HG03025 (cell line): ENCODE measurements at regions not wholly inside any gene's neighbourhood (a gene's known extent, or its start where the extent isn't known, plus 50 kb on each side); places are given as distances from the start of the nearest gene placed in this dataset.
"Not testable (repeated sequence)": the region's sequence is repeated elsewhere in the genome, so short reads cannot be mapped to it uniquely, and the experiment has no call there.

Source experiments
- ATAC-seq: cut with Tn5 transposase; IDR thresholded peaks from one replicate; pipeline ENCODE4 v1.9.1; 2021; ENCODE audit warnings: mild to moderate bottlenecking, moderate library complexity; ENCODE audit not compliant: unreplicated experiment, low FRiP score

DNA sequence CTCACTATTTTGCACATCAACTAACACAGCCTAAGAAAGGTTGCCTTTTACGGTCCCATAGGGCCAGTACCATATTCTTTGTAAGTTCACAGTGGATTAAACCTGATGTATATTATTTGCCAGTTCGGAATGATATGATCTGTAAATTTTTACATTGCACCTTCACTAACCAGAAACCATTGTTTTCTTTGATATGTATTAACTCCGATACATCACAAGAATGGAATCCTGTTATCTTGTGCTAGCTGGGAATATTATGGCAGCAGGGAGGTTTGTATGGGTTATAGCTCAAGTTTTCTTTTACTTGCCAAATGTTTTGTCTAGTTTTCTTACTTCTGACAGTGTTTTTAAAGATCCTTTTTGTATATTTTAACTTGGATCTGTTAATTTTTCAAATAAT is 51.4 kb upstream of the S1PR1 start:
- ATAC-seq, result no peak

DNA sequence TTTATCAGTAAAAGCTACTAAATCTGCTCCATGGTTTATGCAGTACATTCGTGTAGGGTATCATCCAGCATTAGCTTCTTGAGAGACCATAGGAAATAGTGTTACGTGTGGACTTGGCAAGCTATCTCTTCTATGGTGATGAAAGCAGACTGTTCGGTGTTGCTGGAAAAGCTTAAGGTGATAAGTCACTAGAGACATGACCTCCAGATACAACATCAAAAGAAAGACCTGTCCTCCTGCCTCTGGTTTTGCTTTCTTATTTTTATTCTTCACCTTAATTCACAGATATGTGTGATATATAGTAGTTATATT is 53.5 kb upstream of the S1PR1 start:
- no peak for ATAC-seq

DNA sequence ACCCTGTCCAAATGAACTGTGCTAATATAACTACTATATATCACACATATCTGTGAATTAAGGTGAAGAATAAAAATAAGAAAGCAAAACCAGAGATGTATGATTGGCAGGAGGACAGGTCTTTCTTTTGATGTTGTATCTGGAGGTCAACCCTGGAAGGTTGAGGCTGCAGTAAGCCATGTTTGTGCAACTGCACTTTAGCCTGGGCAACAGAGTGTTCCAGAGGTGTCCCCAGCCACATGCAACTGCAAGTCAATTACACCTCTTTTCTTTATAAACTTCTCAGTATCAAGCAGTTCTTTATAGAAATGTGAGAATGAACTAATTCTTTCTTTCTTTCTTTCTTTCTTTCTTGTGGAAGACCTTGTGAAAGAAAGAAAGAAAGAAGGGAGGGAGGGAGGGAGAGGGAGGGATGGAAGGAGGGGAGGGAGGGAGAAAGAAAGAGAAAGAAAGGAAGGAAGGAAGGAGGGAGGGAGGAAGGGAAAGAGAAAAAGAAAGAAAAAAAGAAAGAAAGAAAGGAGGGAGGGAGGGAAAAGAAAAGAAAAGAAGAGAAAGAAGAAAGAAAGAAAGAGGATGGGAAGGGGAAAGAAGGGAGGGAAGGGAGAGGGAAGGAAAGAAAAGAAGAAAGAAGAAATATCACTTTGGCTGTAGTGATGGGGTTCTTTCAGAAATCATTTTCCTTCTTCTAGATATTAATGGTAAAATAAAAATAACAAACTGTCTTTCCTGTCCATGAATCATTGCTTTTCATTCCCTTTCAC is 54.0 kb upstream of the S1PR1 start:
- ATAC-seq, result no peak

DNA sequence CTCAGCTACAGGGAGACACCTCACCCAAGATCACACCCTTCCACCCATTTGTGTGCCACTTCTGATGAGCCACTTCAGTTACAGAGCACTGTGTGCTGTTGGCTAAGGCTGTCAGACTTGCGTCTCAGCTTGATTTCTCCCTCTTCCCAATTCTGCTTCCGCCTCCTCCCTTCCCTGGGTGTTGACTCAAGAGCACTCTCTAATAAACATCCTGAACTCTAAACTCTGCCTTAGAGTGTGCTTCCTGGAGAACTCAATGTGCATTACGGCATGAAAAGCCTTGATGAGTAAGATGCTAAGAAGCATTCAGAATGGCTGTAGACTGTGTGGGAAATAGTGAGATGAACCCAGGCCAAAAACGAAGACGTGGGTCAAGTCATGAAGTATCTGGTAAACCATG is 54.9 kb upstream of the S1PR1 start:
- no peak for ATAC-seq

DNA sequence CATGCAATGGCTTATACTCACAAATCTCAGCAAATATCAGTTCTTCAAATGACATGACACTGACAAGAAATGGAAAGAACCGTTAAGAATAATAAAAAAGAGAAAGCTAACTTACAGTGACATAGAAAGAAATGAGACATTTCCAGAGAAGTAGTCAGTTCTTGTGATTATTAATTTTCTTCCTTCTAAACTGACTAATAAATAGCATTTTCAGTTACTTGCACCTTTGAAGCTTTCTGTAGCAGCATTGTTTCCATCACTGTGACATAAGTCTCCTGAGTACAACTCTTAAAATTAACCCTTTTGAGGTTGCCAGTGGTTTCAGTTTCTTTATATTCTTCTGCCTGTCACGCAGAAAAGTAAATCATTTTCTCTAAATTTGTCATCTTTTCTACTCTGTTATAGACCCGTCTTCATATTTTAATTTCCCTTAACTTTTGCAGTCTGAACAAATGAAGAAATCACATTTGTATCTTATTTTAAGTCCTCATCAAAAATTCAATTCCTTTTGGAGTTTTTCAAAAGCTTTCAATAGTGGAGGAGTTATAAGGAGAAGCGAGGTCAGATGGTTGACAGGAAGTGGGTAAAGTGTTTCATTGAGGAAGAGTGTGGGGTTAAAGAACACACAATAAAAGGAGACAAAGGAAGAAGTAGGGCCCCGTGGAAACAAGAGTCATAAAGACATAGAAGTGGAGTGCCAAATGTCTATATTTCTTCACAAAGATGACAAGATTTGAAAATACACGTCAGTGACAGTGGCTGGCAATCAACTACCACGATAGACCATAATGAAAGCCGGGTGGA is 57.9 kb upstream of the S1PR1 start:
- ATAC-seq, result peak; percentile 85

DNA sequence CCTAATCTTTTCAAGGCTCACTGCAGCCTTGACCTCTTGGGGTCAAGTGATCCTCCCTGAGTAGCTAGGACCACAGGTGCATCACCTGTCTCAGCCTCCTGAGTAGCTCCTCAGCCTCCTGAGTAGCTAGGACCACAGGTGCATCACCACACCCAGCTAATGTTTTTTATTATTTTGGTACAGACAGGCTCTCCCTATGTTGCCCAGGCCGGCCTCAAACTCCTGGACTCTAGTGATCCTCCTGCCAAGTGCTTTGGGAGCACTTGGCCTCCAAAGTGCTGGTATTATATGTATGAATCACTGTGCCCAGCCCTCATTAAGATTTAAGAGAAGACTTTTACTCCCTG is 58.5 kb upstream of the S1PR1 start:
- peak; percentile 15 for ATAC-seq

DNA sequence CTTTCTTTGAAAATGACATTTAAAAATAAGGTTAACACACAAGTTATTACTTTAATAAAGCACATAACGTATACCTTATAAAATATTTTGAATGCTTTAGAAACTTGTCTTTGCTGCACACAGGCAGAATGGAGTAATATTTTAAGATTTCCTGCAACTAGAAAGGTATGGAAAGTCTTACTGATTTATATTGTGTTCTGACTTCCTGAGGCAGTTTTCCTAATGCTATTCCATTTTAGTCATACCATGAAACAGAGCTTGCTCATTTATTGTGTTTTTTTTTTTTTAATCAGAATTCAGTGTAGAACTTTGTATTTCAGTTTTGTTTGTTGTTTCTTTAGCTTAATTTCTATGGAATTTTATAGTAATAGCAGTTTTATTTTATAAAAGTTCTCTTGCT is 60.9 kb upstream of the S1PR1 start:
- ATAC-seq, result no peak

DNA sequence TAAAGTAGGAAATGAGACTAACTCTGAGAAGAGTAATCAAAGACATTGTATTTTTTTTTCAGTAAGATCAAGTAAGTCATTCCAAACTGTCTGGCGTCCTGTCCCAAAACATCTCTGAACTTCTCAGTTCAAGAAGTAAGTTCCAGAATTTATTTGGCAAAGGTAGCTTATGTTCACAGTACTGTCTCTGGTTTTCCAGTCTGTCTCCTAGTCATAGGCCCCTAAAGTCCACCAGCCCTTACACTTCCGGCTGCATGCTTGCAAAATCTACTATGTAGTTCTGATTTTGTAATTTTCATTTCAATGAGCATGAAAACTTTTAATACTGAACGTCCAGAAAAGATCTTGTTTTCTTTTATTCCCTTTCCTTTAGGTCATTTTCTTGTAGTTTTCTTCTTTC is 61.4 kb upstream of the S1PR1 start:
- no peak for ATAC-seq

DNA sequence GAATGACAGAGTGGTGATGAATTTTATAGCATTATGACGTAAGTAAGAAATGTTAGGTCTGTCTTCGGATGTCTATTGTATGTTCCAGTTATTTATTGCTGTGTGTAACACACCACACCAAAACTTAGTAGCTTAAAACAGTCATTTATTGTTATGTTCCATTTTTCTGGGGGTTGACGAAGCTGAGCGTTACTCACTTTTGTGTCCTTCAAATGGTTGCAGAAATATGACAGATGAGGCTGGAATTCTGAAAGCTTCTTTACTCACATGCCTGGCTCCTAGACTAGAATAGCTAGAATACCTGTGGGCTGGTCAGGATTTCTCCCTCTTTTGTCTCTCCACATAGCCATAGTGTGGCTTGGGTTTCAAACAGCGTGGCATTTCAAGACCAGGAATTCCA is 62.1 kb upstream of the S1PR1 start:
- ATAC-seq, result no peak

DNA sequence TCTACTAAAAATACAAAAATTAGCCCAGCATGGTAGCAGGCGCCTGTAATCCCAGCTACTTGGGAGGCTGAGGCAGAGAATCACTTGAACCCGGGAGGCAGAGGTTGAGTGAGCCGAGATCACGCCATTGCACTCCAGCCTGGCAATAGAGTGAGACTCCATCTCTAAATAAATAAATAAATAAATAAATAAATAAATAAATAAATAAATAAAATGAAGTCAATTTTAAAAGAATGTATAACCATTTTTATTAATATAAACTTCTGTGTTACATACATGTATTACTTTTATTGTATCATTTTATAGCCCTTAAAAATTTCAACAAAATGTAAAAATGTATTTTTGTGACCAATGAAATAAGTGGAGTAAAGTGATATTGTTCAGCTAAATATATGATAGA is 62.5 kb upstream of the S1PR1 start:
- not testable (repeated sequence) for ATAC-seq

DNA sequence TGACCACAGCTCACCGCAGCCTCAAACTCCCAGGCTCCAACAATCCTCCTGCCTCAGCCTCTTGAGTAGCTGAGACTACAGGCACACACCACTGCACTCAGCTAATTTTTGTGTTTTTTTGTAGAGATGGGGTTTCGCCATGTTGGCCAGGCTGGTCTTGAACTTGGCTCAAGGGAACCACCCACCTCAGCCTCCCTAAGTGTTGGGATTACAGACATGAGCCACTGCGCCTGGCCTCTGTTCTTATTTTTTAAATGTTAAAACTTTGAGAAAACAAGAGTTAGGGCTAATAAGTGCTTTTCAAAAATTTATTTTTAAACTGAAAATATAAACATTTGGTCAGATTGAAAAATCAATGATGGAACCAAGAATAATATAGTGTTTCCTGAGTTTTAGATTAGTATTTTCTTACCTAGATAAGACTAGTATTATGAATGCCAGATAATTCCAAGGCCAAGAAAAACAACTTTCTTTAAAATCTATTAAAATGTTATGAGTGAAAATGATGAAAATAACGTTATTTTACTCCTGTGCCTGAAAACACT is 66.2 kb upstream of the S1PR1 start:
- no peak for ATAC-seq

DNA sequence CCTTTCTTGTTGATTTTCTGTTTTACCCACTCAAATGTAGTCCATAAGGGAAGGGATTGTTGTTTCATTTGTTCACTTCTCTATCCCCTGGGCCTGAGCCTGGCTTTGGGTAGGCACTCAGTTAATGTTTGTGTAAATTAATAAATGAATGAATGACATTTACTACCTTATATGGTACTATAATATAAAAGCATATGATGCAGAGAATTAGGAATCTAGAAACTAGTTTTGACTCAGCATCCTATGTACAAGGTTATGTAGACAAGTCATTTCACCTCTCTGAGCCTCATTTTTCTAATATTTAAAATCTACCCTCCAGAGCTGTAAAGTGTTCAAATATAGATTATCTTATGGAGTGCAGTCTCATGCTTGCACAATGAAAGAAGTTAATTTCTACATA is 68.9 kb upstream of the S1PR1 start:
- no peak for ATAC-seq

DNA sequence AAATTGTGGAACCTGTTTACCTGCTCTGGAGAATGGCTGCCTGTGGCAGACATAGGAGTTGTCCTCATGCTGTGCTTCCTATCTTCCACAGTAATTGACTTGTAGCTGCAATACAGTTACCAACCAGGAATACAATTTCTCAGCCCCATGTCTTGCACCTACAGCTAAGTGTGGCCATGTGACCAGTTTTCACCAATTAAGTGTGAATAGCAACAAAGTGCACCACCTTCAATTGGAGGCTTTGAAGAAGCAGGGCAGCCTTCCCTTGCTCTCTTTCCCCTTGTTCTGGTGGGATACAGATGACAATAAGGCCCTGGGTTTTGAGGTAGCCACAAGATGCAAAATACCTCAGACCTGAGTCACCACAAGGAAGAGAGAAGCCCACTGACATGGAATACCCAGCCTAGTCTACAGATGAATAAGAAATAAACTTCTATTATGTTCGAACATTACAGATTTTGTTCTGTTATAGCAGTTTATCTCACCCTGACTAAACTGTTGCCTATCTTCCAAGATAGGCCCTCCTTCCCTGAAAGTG is 70.2 kb upstream of the S1PR1 start:
- no peak for ATAC-seq

DNA sequence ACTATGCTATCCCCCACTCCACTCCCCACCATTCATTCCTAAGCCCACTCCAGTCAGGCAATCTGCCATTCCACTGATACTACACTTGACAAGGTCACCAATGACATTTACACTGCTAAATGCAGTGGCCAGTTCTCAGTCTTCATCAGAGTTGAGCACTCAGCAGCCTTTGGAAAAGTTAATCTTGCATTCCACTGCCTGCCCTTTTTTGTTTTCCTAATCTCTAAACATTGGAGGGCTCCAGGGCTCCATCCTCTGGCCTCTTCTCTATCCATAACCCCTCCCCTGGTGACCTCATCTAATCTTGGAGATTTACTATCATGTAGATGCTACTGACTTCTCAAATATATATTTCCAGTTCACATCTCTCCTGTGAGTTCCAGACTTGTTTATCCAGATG is 70.9 kb upstream of the S1PR1 start:
- ATAC-seq, result no peak

DNA sequence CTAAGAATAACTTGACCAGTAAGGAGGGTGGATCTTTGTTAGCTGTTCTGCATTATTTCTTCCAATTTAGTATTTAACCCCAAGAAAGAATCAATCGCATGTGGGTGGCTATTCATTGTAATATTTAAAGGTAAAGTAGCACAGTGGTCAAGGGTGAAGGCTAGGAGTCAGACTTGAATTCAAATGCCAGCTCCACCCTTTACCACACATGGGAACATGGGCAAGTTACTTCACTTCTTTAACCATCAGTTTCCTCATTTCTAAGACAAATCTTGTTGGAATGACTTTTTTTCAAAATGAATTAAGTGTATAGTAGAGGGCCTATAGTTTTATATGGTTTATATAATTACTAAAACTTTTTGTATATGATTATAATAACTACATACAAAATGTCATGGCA is 71.3 kb upstream of the S1PR1 start:
- no peak for ATAC-seq

DNA sequence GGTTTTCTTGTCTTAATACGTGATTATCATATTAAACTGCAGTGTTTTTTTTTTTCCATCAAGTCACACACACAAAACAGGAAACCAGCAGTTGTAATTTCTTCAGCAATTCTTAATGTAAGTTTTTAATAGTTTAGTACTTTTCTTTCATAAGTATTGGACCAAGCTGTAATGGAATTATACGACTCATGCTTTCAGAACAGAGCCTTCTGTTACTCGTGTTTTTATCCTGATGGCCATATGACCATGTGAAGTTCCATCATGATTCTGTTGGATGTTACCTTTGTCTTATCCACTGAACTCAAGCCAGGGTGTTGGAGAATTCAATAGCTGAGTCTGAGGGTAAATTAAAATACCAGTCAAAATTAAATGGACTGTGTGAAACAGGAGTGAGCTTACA is 72.0 kb upstream of the S1PR1 start:
- no peak for ATAC-seq

DNA sequence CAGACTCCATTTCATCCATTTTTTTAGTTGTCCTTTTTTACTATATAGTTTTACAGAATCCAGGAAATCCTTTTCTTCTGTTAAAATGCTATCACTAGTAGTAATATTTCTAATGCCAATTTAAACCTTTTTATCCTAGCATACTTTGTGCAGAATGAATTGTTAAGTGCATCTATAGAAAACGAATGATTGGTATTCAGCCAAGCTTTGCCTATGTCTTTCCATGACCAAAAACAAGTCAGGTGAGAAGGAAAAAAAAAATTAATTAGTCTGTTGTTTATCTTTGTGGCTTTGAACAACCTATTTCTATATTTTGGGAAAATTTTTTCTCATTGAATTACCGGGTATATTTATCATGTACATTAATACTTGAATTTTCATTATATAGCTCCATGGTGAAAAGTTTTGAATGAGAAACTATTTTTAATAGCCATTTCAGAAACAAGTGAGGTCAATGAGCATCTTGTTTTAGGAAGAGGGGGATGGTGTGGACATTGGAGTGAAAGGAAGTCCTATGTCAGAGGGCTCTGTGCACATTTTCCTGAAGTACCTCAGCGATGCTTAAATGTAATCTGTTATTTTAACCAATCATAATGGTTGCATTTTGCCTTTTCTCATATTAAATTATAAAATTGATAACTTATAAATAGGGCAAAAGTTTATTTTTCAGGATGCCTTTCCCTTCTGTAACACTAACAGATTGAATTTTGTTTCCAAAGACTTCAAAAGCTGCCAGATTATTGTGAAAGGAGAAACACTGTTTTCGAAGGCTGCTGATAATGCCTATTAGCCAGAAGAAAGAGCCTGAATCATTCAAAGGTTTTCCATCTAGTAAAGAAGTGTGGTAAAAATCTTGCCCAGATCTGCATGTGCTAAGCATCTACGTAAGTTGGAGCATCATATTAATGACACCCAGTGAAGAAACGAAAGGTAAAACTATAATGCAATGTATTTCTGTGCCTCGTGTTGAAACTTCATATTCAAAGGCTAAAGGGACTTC is 73.8 kb upstream of the S1PR1 start:
- ATAC-seq, result no peak

DNA sequence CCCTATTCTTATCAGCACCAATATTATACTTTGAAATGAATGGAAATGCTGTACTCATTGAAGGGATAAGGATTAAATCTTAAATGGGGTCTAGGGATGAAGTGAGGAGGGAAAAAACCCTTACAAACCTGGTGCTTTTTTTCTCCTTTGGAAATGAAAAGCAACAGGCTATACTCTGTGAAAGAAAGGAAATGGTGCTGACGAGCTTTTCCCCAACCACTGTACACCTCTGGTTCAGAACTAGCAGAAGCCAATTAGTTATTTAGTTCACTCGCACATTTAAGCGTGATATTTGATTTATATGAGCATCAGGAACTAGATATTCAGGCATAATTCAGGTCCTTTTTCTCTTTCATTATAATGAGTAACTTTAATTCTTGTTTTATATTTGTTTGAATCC is 74.5 kb upstream of the S1PR1 start:
- no peak for ATAC-seq

DNA sequence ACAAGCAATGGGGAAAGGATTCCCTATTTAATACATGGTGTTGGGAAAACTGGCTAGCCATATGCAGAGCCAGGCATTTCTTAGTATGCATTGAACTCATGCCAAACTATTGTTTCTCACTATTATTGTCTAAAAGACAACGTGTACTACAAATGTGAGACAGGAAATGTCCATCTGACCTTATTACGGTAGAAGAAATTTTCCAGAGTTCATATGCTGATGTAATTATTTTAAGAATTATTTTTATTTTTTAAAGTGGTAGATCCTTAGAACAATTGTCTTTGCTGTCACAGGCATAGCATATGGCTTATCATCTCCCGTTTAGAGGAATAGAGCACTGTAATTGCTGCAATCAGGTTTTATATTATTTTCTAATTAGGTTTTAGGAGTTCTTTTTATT is 75.2 kb upstream of the S1PR1 start:
- ATAC-seq, result no peak

DNA sequence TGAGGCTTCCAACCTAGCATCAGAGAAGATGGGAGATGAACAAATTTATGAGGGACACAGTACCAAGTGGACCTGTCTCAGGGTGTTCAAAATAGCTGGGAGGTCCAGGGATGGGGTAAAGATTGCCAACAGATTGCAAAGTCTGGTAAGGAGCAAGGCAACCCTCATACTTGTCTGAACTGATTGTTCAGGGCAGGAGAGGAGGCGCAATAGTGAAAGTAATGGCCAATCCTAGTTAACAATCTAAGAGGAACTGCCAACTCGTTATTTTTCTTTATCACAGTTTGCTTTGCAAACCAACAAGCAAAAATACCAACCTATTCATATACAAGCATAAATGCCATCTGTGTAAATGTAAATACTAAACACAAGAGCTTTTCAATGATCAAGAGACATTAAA is 78.4 kb upstream of the S1PR1 start:
- no peak for ATAC-seq

DNA sequence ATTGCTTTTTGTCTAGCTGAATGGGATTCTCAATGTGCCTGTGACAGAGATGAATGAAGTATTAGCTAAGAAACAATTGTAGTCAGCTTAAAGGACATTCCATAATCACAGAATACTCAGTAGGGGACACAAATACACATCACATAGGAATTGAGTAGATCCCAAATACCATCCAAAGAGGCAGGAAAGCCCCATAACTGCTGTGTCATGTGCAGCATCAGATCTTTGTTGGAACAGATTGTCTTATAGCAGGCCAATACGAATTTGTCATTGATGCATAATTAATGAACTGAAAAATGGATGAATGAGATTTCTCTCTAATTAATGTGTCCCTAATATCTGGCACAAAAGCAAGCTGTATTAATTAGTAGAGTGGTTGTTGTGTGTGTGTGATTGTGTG is 82.3 kb upstream of the S1PR1 start:
- ATAC-seq, result no peak
